PFSK-1 (cell line): ENCODE measurements at regions not wholly inside any gene's neighbourhood (a gene's known extent, or its start where the extent isn't known, plus 50 kb on each side); places are given as distances from the start of the nearest gene placed in this dataset.

ENCODE experiments used
- FOXP2 ChIP-seq: optimal IDR thresholded peaks from 2 replicates; pipeline ENCODE3; 2011; ENCODE audit warnings: borderline replicate concordance, control low read depth, inconsistent platforms; ENCODE audit not compliant: insufficient read depth; ENCODE audit errors: extremely low read length, extremely low read depth
- POLR2AphosphoS5 ChIP-seq: IDR thresholded peaks from 2 replicates; pipeline ENCODE4 v1.6.1; 2012; ENCODE audit warnings: low read depth, mild to moderate bottlenecking, control low read depth, low read length, moderate library complexity
- REST ChIP-seq, 2 experiments: IDR thresholded peaks; 2 replicates each; pipeline versions ENCODE4 v1.6.1 to v1.8.0; 2011 to 2012; ENCODE audit warnings: low read depth in 2 of 2, low read length in 2 of 2, control low read depth in 1 of 2, inconsistent platforms in 1 of 2, mild to moderate bottlenecking in 1 of 2, moderate library complexity in 1 of 2; ENCODE audit not compliant: insufficient read depth in 1 of 2
- SIN3A ChIP-seq: IDR thresholded peaks from 2 replicates; pipeline ENCODE4 v1.6.1; 2012; ENCODE audit warnings: mild to moderate bottlenecking, low read length, moderate library complexity, borderline replicate concordance; ENCODE audit not compliant: insufficient read depth
- TAF1 ChIP-seq: IDR thresholded peaks from 2 replicates; pipeline ENCODE4 v1.6.1; 2012; ENCODE audit warnings: low read length, control low read depth, borderline replicate concordance; ENCODE audit not compliant: insufficient read depth

- no peak for TF ChIP-seq TAF1
These were observed 728.9 kb upstream of the DPPA4 start for GRCh38 chr3:110066206-110066605.

GRCh38 chr3:110067527-110067926 is 730.2 kb upstream of the DPPA4 start:
- TF ChIP-seq POLR2AphosphoS5: no peak
- no peak for TF ChIP-seq TAF1
- TF ChIP-seq FOXP2: no peak
- no peak for TF ChIP-seq SIN3A
- no peak for TF ChIP-seq REST (IDR thresholded peaks at IDR 0.05; ENCODE audit: insufficient read depth in 1 of 2, low read depth in 2 of 2, low read length in 2 of 2)

DNA sequence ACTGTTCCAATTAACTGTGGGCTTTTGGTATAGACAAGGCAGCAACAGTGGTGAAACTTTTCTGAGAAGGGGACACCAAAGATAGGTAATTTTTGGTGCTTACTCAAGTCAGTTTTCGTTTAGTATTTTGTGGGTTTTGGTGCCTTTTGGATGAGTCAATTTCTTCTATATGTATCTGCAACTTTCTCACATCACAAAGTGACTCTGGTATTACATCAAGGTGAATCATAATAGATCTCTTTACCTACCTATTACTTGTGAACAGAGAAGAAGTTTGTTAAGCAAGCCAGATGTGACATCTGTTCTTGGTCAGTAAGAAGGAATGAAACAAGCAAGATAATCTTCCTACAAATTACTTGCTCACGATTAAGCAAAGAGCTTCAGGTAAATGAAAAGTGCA is 732.4 kb upstream of the DPPA4 start:
- TF ChIP-seq REST (IDR thresholded peaks at IDR 0.05; ENCODE audit: insufficient read depth in 1 of 2, low read depth in 2 of 2, low read length in 2 of 2): no peak
- no peak for TF ChIP-seq FOXP2
- no peak for TF ChIP-seq SIN3A
- TF ChIP-seq POLR2AphosphoS5: no peak
- no peak for TF ChIP-seq TAF1

GRCh38 chr3:110070161-110070916 is 733.0 kb upstream of the DPPA4 start:
- TF ChIP-seq TAF1 (no peak), FOXP2 (no peak), POLR2AphosphoS5 (no peak), REST (IDR thresholded peaks at IDR 0.05; ENCODE audit: insufficient read depth in 1 of 2, low read depth in 2 of 2, low read length in 2 of 2) (no peak), SIN3A (no peak)

GRCh38 chr3:110074095-110074494 is 736.7 kb upstream of the DPPA4 start:
- no peak for TF ChIP-seq POLR2AphosphoS5
- TF ChIP-seq FOXP2: no peak
- TF ChIP-seq SIN3A: no peak
- no peak for TF ChIP-seq REST (IDR thresholded peaks at IDR 0.05; ENCODE audit: insufficient read depth in 1 of 2, low read depth in 2 of 2, low read length in 2 of 2)
- TF ChIP-seq TAF1: no peak
